NCI-H2227 (cell line): ENCODE measurements at regions not wholly inside any gene's neighbourhood (a gene's known extent, or its start where the extent isn't known, plus 50 kb on each side); places are given as distances from the start of the nearest gene placed in this dataset.
A peak's percentile ranks its signal among the peaks of the same experiment; 100 is the strongest.

ENCODE experiments used
- DNase-seq: peaks from one replicate; lab custom pipeline; 2025; ENCODE audit not compliant: unreplicated experiment; lab: John Stamatoyannopoulos, UW

DNA sequence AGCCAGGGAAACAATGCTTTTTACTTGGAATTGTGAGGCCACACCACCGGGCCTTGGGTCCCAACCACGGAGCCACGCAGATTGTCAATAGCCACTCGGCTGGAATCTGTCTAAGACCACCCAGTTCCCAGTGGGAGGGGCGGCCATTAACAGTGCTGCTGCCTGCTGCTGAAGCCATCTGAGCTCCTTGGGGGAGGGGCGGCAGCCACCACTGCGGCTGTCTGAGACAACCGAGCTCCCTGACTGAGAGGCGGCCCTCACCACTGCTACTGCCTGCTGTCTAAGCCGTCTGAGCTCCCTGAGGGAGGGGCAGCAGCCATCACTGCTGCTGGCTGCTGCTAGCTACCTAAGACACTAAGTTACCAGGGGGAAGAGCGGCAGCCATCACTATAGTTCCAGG is 64.3 kb downstream of the DMRTA2 start:
- peak; percentile 21 for DNase-seq

DNA sequence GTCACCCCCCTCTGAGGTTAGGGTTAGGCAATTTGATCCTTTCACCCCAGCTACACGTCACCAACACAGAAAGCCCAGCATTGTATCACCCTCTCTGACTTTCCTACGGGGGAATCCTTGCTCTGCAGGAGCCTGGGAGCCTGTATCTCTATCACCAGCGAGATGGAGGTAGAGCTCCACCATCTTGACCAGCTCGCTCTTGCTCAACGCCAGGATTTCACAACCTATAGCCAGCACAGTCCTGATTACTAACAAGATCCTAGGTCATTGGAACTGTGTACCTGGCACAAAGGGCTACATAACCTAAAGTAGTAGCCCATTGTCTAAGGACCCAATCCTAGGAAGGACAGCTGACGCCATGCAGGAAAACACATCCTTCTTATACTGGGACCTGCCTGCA is 66.1 kb downstream of the DMRTA2 start:
- no peak for DNase-seq

DNA sequence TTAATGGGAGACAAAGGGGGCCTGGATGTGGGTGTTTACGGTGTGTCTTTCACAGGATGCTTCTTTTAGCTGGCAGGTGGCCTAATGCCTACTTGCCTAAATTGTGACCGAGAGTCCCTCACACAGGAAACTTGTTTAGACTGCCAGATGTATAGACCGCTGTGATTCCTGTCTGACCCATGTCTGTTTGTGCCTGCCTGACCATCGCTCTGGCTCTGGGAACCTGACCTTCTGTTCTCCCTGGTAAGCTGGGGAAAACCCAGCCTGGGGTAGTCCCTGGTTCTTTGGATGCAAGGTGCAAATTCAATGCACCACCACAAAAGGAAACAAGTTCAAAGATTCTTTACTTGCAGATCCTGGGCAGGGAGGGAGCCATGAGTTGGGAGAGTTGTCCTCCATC is 68.4 kb downstream of the DMRTA2 start:
- no peak for DNase-seq

DNA sequence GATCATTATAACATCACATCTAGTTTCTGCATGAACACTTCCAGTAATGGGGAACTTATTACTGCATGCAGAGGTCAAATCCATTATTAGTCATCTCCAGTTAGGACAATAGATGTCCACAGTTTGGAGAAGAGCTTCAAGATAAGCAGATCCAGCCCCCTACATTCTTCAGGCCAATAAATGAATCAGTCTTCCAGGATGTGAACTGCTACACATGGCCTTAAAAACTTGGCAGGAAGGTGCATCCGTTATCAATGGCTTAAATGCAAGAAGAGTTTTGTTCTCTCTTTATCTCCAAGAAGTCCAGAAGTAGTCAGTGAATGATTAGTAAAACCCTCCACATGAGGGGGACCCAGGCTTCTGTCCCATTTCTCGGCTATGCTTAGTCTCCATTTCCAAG is 70.8 kb downstream of the DMRTA2 start:
- DNase-seq: no peak

DNA sequence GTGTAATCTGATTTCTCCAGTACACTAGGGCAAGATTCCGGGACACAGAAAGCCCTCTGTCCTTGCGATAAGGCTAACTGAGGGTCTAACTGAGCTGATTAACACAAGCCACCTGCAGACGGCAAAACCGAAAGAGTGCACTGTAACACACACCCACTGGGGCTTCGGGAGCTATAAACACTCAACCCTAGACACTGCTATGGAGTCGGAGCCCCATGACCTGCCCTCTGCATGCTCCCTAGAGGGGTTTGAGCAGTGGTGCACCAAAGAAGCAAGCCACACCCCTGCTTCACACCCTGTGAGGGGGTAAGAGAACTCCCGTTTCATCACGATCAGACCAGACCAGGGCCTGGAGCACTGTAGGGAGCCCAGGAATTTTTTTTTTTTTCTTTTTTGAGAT is 72.4 kb downstream of the DMRTA2 start:
- no peak for DNase-seq

DNA sequence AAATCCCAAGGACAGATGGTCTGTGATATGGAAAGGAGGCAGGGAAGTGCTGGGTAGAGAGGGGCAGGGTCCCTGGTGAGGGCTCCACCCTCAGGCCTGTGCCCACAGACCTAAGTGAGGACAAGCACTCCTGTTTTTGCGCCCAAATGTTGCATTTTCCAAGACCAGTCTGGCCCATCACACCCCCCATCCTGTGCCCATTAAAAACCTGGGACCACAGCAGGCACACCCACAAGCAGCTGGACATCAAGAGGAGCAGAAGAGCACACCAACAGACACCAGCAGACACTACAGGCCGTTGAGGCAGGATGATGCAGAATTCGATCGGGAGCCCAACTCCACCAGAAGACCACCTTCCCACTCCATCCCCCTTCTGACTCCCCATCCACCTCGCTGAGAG is 72.8 kb downstream of the DMRTA2 start:
- no peak for DNase-seq

DNA sequence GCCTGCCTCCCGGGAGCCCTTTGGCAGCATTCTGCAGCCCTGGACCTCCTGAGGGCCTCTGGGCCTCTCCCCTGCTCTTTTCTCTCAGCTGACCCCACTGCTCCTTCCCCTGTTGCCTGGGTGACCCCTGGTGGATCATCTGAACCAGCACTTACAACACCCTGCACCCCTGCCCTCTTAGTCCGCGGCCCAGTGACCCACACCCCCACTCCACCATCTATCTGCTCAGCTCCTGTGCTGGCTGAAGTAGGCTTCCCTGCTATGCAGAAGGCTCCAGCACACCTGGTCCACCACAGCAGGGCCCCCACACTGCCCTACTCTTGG is 74.0 kb downstream of the DMRTA2 start:
- no peak for DNase-seq

DNA sequence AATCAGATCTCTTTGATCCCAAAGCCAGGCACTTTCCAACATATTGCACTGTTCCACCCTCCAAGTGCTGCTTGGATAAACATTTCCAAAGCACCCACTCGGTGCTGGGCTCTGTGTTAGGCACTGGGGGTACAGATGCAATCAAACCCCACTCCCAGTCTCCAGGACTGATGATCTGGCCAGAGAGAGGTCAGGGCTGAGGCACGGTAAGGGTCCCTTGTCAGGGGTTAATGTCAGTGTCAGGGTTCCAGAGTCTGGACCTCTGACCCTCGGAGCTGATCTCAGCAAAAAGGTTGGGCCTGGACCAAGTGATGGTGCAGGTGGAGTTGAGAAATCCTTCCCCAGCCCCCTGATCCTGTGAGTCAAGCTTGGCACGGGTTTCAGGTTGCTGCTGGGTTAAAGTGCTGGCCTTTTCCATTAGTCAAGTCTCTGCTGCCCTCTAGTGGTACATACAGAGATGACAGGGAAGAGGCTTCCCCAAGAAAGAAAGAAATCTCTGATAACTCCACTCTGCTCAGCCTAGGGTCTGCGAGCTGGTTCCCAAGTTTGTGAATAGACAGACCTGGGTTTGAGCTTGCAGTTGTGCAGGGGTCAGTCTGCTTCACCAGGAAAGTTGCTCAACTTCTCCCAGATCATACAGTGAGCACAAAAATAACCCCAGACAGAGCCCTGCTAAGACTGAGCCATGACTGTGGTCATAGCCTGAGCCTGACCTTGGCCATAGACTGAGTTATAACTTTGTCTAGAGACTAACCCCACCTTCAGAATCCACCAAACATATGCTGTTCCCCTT is 74.6 kb downstream of the DMRTA2 start:
- peak; percentile 92 for DNase-seq

DNA sequence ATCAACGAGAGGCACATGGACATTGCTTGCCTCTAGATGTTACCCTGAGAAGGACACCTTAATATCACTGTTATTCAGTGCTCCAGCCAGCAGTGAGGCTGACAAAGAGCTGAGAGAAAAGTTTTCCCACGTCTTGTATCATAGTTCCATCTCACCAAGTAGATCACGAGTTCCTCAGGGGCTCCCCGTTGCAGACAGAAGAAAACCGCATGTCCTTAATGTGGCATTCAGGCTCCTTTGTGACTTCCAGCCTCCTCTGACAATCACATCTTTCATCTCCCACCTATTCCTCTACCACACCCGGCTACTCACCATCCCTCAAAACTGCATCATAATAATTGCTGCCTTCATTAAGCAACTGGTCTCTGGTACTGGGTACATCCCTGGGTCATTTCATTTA is 75.3 kb downstream of the DMRTA2 start:
- no peak for DNase-seq

DNA sequence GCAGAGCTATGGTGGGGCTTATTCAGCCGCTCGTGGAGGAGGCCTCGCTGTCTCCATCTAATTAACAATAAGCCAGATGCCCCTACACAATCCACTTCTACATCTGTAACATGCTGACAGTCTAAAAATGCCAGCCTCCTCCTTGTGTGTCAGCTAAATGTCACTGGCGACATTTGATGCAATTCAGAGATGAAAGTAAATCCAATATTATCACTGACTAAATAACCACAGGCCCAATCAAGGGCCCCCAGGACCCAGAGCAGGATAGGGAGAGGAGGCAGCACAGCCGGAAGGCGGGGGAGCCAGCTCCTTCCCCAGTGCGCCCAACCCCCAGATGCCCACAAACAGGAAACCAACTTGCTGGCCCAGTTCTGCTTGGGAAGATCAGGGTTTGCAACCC is 76.6 kb downstream of the DMRTA2 start:
- no peak for DNase-seq

DNA sequence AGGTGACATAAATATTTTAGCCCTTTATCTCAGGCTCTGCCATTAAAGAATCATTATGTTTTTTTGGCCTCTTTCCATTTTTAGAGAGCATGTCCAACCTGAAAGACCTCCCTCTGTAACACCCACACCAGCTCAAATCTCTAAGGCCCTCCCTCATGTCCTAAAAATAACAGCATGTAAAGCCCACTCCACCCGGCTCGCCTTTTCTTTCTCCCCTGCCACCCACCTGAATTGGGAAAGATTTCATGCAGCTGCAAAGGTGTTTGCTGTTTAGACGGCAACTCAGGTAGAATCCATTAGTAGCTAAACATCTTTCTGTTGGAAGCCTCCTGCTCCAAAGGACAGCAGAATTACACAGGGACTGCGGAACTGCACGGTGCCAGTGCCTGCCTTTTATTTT is 79.9 kb downstream of the DMRTA2 start:
- no peak for DNase-seq

DNA sequence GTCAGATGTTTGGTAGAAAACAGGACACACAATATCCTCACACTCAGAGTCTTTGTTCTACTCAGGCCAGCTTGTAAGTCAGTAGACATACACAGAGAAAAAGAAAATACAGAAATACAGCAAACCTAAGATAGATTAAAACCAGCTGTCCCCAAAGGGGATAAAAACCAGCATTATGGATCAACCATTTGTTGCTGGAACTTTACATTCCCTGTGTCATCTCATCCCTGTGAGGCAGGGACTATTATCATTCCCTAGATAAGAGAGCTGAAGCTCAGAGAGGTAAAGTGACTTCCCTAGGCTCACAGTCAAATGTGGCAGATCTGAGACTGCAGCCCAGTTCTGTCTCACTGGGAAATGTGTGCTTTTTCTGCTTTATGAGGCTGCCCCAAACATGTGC is 80.7 kb downstream of the DMRTA2 start:
- DNase-seq: no peak

DNA sequence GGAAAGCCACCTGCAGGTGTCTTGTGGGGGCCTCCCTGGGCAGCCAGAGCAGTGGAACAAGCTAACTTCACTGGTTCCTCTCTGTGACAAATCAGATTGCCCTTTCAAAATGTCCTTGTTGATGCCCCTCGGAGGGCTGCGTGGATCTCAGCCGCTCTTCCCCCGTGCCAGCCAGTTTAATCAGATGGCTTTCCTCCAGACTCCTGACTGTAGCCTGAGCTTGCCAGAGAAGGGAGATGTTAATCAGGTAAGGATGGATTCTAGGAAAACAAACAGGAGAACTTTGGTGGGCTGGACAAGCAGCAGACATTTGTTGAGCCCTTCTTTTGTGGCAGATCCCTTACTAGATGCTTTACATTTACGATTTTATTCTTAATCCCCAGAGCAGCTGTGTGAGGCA is 88.2 kb downstream of the DMRTA2 start:
- DNase-seq: no peak

DNA sequence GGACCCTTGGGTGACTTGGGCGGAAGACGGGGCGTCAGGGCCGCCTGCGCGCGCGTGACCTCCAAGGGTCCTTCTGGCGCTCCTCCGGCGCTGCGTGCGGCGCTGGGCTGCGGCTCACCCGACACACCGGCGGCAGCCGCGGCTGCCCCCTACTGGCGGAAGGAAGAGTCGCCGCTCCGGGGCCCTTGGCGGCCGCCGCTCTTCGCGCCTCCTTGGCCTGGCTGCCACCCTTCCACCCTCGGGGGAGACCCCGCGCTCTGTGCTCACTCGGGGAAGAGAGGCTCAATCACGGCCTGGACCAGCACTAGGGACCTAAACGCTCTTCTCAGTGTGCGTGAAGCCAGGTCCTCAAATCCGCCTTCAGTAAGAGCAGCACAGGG is 89.7 kb downstream of the DMRTA2 start:
- peak; percentile 89 for DNase-seq

DNA sequence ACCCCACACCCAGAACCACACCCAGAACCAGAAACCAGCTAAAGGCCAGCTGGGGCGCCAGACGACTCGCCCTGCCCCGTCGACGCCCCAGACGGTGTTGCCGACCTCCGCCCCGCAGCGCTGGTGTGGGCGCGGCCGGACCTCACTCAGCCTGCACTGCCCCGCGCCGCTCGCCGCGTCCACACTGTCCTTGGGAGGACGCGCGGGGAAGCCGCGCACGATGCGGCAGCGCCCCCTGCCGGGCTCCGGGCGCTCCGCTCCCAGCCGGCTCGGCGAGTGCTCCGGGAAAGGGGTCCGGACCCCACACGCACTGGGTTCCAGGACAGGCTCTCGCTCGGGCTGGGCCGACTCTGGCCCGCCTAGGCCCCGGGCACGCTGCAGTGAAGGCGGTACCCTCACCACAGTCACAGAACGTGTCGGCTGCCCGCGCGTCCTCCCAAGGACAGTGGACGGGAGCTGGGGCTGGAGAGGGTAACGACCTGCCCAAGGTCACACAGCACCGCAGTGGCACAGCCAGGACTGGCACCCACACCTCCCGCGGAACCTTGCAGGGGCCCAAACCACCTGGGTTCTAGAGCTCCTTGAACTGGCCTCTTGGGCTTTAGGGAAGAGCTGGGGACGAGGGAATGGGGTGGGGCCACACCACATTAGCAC is 90.2 kb downstream of the DMRTA2 start:
- DNase-seq: peak; percentile 91

DNA sequence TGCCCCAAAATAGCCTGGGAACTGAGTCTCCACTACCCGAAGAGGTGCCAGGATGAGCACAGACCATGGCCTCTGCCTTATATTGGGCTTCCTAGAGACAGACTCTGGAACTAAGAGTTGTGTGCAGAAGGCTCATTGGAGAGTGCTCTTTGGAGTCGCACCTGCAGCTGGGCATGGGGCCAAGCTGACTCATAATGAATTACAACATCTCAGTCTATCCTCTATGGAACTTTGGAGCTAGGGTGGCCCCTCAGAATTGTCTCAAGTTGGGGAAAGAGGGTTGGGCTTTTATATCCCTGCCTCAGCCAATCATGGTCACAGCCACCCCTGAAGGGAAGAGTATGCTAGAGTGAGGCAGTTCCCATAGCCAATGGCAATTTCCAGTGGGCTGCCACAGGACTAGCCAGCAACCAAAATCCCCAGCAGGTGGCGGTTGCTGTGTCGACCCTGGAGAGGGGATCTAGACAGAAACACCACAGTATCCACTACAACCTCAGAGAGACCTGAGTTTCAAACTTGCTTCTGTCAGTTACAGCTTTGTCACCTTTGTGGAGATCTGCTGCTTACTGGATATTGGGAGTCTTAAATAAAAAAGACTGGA is 93.8 kb downstream of the DMRTA2 start:
- DNase-seq: no peak

DNA sequence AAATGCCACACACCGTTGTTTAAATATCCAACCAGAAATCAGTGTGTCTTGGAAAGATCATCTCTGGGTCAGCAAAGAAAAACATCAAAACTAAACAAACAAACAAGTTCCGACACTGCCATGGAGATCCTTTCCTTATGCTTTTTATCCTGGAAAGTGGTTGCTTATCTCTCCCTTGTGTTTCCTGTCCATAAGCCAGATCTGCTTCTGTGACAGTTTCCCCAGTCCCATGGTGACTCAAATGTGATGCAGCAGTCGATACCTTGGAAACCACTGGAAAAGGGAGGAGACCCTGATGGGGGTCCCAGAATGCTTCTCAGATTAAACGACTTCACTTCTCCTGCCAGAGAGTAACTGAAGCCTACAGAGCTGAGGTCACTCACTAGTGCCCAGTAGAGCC is 94.7 kb downstream of the DMRTA2 start:
- no peak for DNase-seq

DNA sequence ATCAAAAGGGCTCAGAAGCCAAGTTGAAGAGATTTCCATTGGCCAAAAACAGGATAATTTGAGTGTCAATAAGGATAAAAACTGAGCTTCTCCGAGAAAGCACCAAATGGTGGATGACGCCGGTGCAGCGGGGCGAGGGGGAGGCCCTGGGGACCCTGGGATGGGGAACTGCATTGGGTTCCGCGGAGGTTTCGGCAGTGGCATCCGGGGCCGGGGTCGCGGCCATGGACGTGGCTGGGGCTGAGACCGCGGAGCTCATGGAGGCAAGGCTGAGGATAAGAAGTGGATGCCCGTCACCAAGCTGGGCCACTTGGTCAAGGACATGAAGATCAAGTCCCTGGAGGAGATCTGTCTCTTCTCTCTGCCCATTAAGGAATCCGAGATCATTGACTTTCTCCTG is 97.2 kb downstream of the DMRTA2 start:
- no peak for DNase-seq

DNA sequence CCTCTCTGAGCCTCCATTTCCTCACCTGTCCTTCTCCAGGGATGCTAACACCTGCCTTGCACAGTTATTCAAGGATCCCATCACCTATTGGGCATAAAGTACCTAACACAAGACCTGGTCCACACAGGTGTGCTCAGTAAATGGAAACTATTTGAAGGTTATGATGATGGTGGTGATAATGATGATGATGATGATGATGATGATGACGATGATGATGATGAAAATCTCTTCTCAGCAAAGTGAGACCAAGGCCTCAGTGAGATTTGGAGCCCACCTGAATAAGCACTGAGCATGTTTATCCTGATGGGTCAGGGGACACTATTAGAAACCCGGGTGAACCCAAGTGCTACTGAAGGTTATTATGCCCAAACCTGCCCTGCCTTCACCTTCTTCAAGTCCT is 100.7 kb downstream of the DMRTA2 start:
- no peak for DNase-seq

DNA sequence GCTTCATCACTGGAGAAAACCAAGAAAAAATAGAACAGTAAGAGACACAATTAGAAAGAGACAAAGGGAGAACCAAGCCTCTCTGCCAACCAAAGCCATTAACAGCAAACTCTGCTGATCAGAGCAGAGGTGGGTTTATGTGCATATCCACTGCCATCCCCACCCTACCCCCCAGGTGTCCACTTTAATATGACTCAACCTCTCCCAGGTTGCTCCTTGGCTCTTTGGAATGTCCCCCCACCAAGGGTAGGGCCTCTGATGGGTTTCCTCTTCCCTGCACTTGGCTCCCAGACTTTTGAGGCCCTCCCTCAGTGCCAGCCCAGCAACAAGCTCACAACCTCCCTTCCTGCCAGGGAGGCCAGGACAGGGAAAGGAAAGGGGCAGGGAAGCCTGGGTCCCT is 104.8 kb downstream of the DMRTA2 start:
- no peak for DNase-seq

DNA sequence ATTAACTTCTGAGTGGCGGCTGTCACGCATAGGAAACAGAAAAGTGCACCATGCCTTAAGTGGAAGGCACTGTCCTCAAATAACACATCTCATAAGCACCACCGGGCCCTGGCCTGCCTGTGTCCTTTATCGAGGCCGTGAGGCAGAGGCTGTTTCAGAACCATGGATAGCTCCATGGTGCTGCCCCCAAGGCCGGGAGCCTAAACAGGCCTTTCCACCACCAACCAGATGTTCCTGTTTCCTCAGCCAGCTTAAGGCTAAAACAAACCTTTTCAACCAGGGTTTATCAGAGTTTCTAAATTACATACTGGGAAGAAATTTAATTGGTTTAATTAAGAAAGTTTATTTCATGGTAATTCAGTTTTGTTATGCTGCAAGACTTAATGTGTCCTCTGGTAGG is 114.4 kb downstream of the DMRTA2 start:
- DNase-seq: no peak

DNA sequence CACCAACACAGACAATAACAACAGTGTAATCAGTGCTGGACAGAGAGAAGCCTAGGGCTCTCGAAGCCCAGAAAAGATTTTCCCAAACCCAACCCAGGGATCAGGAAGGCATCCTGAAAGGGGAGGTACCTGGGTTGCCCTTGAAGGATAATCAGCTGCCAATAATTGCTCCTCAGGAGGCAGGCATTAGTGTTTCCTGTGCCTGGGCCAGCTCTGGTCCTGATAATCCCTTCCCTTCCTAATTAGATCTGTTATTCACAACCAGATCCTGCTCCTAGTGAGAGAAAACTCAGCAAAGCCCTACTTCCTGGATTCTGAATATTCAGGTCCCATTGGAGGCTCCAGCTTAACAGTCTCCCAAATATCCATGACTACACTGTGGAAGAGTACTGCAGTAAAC is 117.4 kb downstream of the DMRTA2 start:
- no peak for DNase-seq

DNA sequence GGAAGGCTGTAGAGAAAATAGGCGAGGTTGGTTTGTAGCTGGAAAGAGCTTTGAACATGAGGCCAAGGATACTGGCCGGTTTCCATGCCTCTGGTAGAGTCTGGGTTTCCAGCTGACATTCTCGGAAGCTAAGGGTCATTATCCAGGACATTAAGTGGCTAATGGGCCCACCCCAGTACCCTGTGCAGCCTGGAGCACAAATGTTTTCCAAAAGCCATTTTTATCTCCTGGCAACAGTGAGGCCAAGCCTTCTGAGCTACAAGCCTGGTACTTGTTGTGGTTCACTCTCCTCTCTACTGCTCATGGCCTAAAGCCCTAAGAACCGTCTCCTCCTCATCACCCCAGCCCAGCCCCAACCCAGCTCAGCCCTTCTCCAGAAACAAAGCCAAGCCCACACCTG is 122.9 kb downstream of the DMRTA2 start:
- peak; percentile 21 for DNase-seq
